ENCODE measurements at regions not wholly inside any gene's neighbourhood (a gene's known extent, or its start where the extent isn't known, plus 50 kb on each side); places are given as distances from the start of the nearest gene placed in this dataset.
A peak's percentile ranks its signal among the peaks of the same experiment; 100 is the strongest.
"Not testable (repeated sequence)": the region's sequence is repeated elsewhere in the genome, so short reads cannot be mapped to it uniquely, and the experiment has no call there.

GRCh38 chr18:68172842-68173549 is 541.9 kb downstream of the TMX3 start:
- no peaks in the 10 kb centered on the region for H3K79me2 ChIP-seq
- H3K9me2 ChIP-seq (replicated peaks; ENCODE audit: insufficient read depth) = no peaks in the 10 kb centered on the region
- H3K36me3 ChIP-seq (replicated peaks; ENCODE audit: insufficient read depth, low read depth) = no peaks in the 10 kb centered on the region
- H3K27ac ChIP-seq = no peak overlapping the region
- TF ChIP-seq EZH2phosphoT487 (IDR thresholded peaks at IDR 0.05; ENCODE audit: low read depth, severe bottlenecking, unreplicated experiment) (no peak), CTCF (IDR thresholded peaks at IDR 0.05; ENCODE audit: poor library complexity) (no peak), EZH2 (IDR thresholded peaks at IDR 0.05; ENCODE audit: borderline replicate concordance) (no peak)
- WGBS (ENCODE audit: low lambda C conversion rate, missing lambda C conversion rate) = 71% methylated on average over 17 of the region's 17 CpGs
- H3K4me1 ChIP-seq (ENCODE audit: insufficient read depth) = no peaks in the 10 kb centered on the region
- H3K9me3 ChIP-seq (ENCODE audit: low read depth) = no peaks in the 10 kb centered on the region
- no peaks in the 10 kb centered on the region for H3K27me3 ChIP-seq
- no peak overlapping the region for H2AFZ ChIP-seq
- peak; percentile 16 for DNase-seq (ENCODE audit: low spot score)
- H4K20me1 ChIP-seq (ENCODE audit: insufficient read depth, poor library complexity, severe bottlenecking) = no peaks in the 10 kb centered on the region
- no peak overlapping the region for H3K4me3 ChIP-seq
- H3K4me2 ChIP-seq = peak overlapping the region; percentile 53

- H3K79me2 ChIP-seq = no peaks in the 10 kb centered on the region
- no peak overlapping the region for H2AFZ ChIP-seq
- no peak overlapping the region for H3K4me2 ChIP-seq
- no peaks in the 10 kb centered on the region for H3K9me2 ChIP-seq (replicated peaks; ENCODE audit: insufficient read depth)
- H3K4me1 ChIP-seq (ENCODE audit: insufficient read depth) = no peaks in the 10 kb centered on the region
- no peak for DNase-seq (ENCODE audit: low spot score)
- H3K27me3 ChIP-seq = no peaks in the 10 kb centered on the region
- TF ChIP-seq EZH2phosphoT487 (IDR thresholded peaks at IDR 0.05; ENCODE audit: low read depth, severe bottlenecking, unreplicated experiment) (no peak), EZH2 (IDR thresholded peaks at IDR 0.05; ENCODE audit: borderline replicate concordance) (no peak), CTCF (IDR thresholded peaks at IDR 0.05; ENCODE audit: poor library complexity) (no peak)
- no peaks in the 10 kb centered on the region for H3K9me3 ChIP-seq (ENCODE audit: low read depth)
- H3K4me3 ChIP-seq = no peak overlapping the region
- H3K36me3 ChIP-seq (replicated peaks; ENCODE audit: insufficient read depth, low read depth) = no peaks in the 10 kb centered on the region
- H4K20me1 ChIP-seq (ENCODE audit: insufficient read depth, poor library complexity, severe bottlenecking) = no peaks in the 10 kb centered on the region
- 84% methylated on average over 4 of the region's 4 CpGs for WGBS (ENCODE audit: low lambda C conversion rate, missing lambda C conversion rate)
- H3K27ac ChIP-seq = no peak overlapping the region
Measured at GRCh38 chr18:68164909-68165308, 550.0 kb downstream of the TMX3 start.

GRCh38 chr18:68153821-68154220 is 561.1 kb downstream of the TMX3 start:
- WGBS (ENCODE audit: low lambda C conversion rate, missing lambda C conversion rate) = 86% methylated on average over 5 of the region's 5 CpGs
- H2AFZ ChIP-seq; H3K36me3 ChIP-seq (replicated peaks; ENCODE audit: insufficient read depth, low read depth); DNase-seq (ENCODE audit: low spot score); H3K79me2 ChIP-seq; H3K9me2 ChIP-seq (replicated peaks; ENCODE audit: insufficient read depth); H3K27me3 ChIP-seq; H3K4me3 ChIP-seq; H3K4me2 ChIP-seq; H3K9me3 ChIP-seq (ENCODE audit: low read depth); H4K20me1 ChIP-seq (ENCODE audit: insufficient read depth, poor library complexity, severe bottlenecking); H3K27ac ChIP-seq; H3K4me1 ChIP-seq (ENCODE audit: insufficient read depth): not testable (repeated sequence)

- H4K20me1 ChIP-seq (ENCODE audit: insufficient read depth, poor library complexity, severe bottlenecking) = no peaks in the 10 kb centered on the region
- 77% methylated on average over 7 of the region's 7 CpGs for WGBS (ENCODE audit: low lambda C conversion rate, missing lambda C conversion rate)
- H3K4me3 ChIP-seq = no peak overlapping the region
- TF ChIP-seq EZH2phosphoT487 (IDR thresholded peaks at IDR 0.05; ENCODE audit: low read depth, severe bottlenecking, unreplicated experiment) = no peak
- no peak for TF ChIP-seq EZH2 (IDR thresholded peaks at IDR 0.05; ENCODE audit: borderline replicate concordance)
- no peak for TF ChIP-seq CTCF (IDR thresholded peaks at IDR 0.05; ENCODE audit: poor library complexity)
- H3K9me2 ChIP-seq (replicated peaks; ENCODE audit: insufficient read depth) = no peaks in the 10 kb centered on the region
- no peak overlapping the region for H3K4me2 ChIP-seq
- no peaks in the 10 kb centered on the region for H3K36me3 ChIP-seq (replicated peaks; ENCODE audit: insufficient read depth, low read depth)
- no peaks in the 10 kb centered on the region for H3K4me1 ChIP-seq (ENCODE audit: insufficient read depth)
- no peaks in the 10 kb centered on the region for H3K79me2 ChIP-seq
- no peak overlapping the region for H2AFZ ChIP-seq
- H3K27me3 ChIP-seq = no peaks in the 10 kb centered on the region
- H3K9me3 ChIP-seq (ENCODE audit: low read depth) = no peaks in the 10 kb centered on the region
- no peak overlapping the region for H3K27ac ChIP-seq
- no peak for DNase-seq (ENCODE audit: low spot score)
Measured at GRCh38 chr18:68152770-68153169, 562.1 kb downstream of the TMX3 start.

Data from hepatocyte (in vitro differentiated cells).